Activated CD4-positive, alpha-beta memory T cell treated with anti-CD3 and anti-CD28 coated beads, Interleukin-2, amount 10 ng/mL, durations not matched to agents 7 days and 5 days (primary cell): ENCODE measurements at regions not wholly inside any gene's neighbourhood (a gene's known extent, or its start where the extent isn't known, plus 50 kb on each side); places are given as distances from the start of the nearest gene placed in this dataset.
"Not testable (repeated sequence)": the region's sequence is repeated elsewhere in the genome, so short reads cannot be mapped to it uniquely, and the experiment has no call there.

Source experiments
- CTCF ChIA-PET: fragments of 350-600 bp; sonication (Branson Sonifier 250); formaldehyde crosslinking; loops from one replicate; lab custom pipeline; 2021; ENCODE audit warnings: antibody characterized with exemption, inconsistent platforms; lab: Charles Lee
- POLR2A ChIA-PET: fragments of 350-600 bp; sonication (Branson Sonifier 250); formaldehyde crosslinking; loops from one replicate; lab custom pipeline; 2021; ENCODE audit warnings: antibody characterized with exemption; lab: Charles Lee
- DNase-seq: peaks from one replicate; pipeline ENCODE4 v3.0.0-alpha.2; 2020
- H3K27ac Mint-ChIP-seq: one replicate; pipeline ENCODE4 v1.8.0; 2021; ENCODE audit warnings: mild to moderate bottlenecking, mixed read lengths
- H3K27me3 Mint-ChIP-seq: one replicate; pipeline ENCODE4 v1.8.0; 2021; ENCODE audit warnings: mixed read lengths
- H3K36me3 Mint-ChIP-seq: one replicate; pipeline ENCODE4 v1.8.0; 2021; ENCODE audit warnings: low read depth, mixed read lengths
- H3K4me1 Mint-ChIP-seq: one replicate; pipeline ENCODE4 v1.8.0; 2021; ENCODE audit warnings: mixed read lengths
- H3K4me3 Mint-ChIP-seq: one replicate; pipeline ENCODE4 v1.8.0; 2021; ENCODE audit warnings: mild to moderate bottlenecking, mixed read lengths
- H3K9me3 Mint-ChIP-seq: one replicate; pipeline ENCODE4 v1.8.0; 2021; ENCODE audit warnings: mixed read lengths

DNA sequence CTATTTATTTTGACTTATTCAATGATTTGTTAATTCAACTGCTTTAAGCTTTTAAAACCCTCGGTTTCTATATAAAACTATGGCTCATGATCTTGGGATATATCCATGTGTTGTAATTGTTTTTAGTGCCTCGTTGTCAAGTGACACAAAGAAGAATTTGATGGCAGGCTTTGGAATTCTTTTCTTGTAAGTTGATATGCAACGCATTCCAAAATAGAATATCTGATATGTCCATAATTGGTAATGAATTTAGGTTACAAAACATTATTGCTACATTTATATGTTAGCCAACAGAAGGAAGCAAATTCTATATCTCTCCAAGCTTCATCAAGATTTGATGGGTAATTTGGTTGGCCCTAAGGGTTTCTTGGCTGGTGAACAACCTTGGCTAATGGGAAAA lies 220.4 kb upstream of the RIMS1 start:
- H3K27me3 Mint-ChIP-seq: no peaks in the 10 kb centered on the region
- no peak overlapping the region for H3K27ac Mint-ChIP-seq
- DNase-seq: no peak
- H3K4me1 Mint-ChIP-seq: no peaks in the 10 kb centered on the region
- H3K4me3 Mint-ChIP-seq: no peak overlapping the region
- no peaks in the 10 kb centered on the region for H3K9me3 Mint-ChIP-seq
- no peaks in the 10 kb centered on the region for H3K36me3 Mint-ChIP-seq
- ChIA-PET CTCF (no interaction called here), POLR2A (no interaction called here)

DNA sequence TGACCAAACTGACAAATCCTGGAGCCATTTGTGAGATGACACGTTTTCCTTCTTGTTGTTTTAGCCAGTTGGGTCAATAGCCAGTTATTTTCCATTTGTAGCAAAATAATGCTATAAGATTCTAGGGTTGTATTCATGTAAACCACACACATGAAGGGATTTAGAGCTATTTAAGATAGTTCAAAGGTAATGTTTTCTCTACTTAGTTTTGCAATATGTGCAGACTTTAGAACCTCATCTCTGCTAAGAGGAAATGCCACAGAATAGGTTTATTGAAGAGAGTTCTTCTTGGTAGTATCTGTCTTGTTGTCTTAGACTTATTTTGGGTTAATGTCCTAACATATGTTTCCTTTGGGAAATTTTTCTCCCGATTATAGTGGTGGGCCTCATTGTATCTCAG lies 213.5 kb upstream of the RIMS1 start:
- Mint-ChIP-seq H3K4me1 (no peaks in the 10 kb centered on the region), H3K4me3 (no peak overlapping the region), H3K27me3 (no peaks in the 10 kb centered on the region), H3K36me3 (no peaks in the 10 kb centered on the region), H3K9me3 (no peaks in the 10 kb centered on the region), H3K27ac (no peak overlapping the region)
- ChIA-PET POLR2A (no interaction called here), CTCF (no interaction called here)
- DNase-seq: no peak

DNA sequence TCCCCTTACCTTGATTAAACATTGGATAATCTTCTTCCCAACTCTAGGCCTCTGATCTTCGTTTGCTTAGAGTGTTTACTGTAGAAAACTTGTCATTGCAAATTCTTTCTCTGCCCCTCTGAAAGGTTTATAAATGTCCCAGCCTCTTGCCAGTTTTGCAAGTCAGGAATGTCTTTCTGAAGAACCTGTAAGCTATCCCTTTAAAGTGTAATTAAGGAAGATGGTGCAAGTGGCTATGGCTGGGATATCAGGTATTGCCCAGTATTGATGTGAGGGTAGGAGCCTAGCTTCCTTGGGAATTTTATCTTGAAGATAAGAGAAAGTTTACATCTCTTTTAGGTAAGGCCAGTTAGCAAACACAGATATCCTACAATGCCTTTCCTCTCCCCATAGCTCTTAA lies 211.0 kb upstream of the RIMS1 start:
- CTCF ChIA-PET: no interaction called here
- H3K9me3 Mint-ChIP-seq: no peaks in the 10 kb centered on the region
- no peak overlapping the region for H3K27ac Mint-ChIP-seq
- H3K4me1 Mint-ChIP-seq: no peaks in the 10 kb centered on the region
- no peaks in the 10 kb centered on the region for H3K36me3 Mint-ChIP-seq
- no peak for DNase-seq
- H3K27me3 Mint-ChIP-seq: no peaks in the 10 kb centered on the region
- POLR2A ChIA-PET: no interaction called here
- no peak overlapping the region for H3K4me3 Mint-ChIP-seq

DNA sequence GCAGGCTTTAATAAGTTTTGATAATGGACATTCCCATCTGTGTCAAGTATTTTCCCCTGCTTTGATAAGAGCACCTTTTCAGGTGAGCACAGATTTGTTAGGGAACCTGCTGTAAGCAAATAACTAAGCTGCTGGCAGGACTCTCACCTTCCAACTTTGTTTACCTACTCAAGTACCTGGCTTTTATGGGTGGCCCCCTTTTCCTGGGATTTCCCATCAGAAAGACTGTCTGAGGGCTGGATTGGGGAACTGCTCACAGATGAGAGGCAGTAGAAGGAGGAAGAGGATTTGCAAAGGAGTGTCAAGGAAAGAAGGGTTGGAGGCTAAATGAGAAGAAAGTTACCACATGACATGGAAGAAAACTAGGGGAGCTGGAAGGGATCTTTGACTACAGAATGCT lies 210.1 kb upstream of the RIMS1 start:
- no peak for DNase-seq
- no peak overlapping the region for H3K27ac Mint-ChIP-seq
- H3K4me1 Mint-ChIP-seq: no peaks in the 10 kb centered on the region
- no peaks in the 10 kb centered on the region for H3K27me3 Mint-ChIP-seq
- ChIA-PET POLR2A (no interaction called here), CTCF (no interaction called here)
- H3K9me3 Mint-ChIP-seq: no peaks in the 10 kb centered on the region
- H3K36me3 Mint-ChIP-seq: no peaks in the 10 kb centered on the region
- no peak overlapping the region for H3K4me3 Mint-ChIP-seq

DNA sequence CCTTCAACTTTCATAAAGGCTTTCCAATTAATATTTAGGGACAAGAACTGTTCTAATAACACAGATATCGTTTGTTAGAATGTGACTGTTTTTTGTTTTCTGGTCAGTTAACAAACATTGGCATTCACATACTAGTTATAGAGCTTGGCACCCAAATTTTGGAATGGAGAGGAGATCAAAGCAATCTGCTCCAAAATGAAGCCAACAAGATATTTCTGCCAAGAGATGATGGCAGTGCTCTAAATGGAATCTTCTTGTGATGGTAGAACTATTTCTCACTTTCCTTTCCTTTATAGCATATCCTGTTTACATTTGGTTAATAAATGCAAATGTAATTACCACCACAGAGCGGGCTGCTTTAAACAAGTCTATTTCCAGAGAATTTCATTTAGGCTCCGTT lies 208.3 kb upstream of the RIMS1 start:
- ChIA-PET CTCF (no interaction called here), POLR2A (no interaction called here)
- H3K4me3 Mint-ChIP-seq: no peak overlapping the region
- no peaks in the 10 kb centered on the region for H3K9me3 Mint-ChIP-seq
- no peak overlapping the region for H3K27ac Mint-ChIP-seq
- no peaks in the 10 kb centered on the region for H3K4me1 Mint-ChIP-seq
- no peaks in the 10 kb centered on the region for H3K27me3 Mint-ChIP-seq
- no peak for DNase-seq
- no peaks in the 10 kb centered on the region for H3K36me3 Mint-ChIP-seq

DNA sequence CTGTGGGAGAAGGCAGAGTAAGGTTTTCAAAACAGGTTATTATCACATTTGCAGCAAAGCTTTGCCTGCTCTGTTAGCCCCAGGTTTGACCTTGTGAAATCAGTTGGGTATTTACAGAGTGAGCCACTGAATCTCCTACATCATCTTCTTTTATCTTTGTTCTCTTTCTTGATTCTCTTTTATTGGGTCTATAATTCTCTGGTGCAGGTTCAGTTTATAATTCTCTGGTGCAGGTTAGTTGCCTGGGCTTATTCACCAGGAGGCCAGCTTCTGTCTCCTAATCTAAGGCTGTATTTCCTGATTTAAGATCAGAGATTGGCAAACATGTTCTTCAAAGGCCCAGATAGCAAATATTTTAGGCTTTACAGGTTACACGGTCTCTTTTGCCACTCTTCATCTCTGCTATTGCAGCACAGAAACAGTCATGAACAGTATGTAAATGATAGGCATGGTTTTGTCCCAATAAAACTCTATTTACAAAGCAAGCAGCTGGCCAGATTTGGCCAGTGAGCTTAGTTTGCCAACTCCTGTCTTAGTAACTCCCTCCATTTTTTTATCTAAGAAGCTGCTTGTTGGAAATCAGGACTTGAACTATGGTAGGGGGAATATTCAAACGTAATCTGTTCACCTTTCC lies 205.0 kb upstream of the RIMS1 start:
- CTCF ChIA-PET: no interaction called here
- POLR2A ChIA-PET: no interaction called here

DNA sequence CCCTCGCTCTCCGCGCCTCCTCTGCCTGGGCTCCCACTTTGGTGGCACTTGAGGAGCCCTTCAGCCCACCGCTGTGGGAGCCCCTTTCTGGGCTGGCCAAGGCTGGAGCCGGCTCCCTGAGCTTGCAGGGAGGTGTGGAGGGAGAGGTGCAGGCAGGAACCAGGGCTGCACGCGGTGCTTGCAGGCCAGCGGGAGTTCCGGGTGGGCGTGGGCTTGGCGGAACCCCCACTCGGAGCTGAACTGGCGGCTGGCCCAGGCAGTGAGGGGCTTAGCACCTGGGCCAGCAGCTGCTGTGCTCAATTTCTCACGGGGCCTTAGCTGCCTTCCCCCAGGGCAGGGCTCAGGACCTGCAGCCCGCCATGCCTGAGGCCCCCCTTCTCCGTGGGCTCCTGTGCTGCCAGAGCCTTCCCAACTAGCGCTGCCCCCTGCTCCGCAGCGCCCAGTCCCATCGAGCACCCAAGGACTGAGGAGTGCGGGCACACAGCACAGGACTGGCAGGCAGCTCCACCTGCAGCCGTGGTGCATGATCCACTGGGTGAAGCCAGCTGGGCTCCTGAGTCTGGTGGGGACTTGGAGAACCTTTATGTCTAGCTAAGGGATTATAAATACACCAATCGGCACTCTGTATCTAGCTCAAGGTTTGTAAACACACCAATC lies 200.2 kb upstream of the RIMS1 start:
- POLR2A ChIA-PET, DNase-seq, H3K36me3 Mint-ChIP-seq, H3K27me3 Mint-ChIP-seq, H3K4me1 Mint-ChIP-seq, H3K4me3 Mint-ChIP-seq, CTCF ChIA-PET, H3K9me3 Mint-ChIP-seq, H3K27ac Mint-ChIP-seq: not testable (repeated sequence)

More for the DNA sequence above, 205.0 kb upstream of the RIMS1 start:
- Mint-ChIP-seq H3K27me3 (no peaks in the 10 kb centered on the region), H3K4me1 (no peaks in the 10 kb centered on the region), H3K27ac (no peak overlapping the region), H3K36me3 (no peaks in the 10 kb centered on the region), H3K9me3 (no peaks in the 10 kb centered on the region), H3K4me3 (no peak overlapping the region)
- no peak for DNase-seq

DNA sequence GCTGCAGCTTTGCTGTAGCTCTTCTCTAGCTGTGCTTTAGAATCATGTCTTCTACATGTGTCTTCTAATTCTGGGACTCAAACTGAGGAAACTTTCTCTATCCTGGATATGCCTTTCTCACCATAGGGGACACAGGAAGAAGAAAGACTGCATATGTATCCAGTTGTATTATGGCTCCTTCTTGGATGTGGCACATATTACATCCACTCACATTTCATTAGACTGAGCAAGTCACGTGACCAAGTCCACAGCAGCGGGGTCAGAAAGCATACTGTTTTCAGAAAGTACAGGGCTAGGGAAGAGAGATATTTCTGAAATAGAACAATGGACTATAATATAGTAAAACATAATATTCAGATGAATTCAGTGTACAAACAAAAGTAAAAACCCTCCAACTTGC lies 187.6 kb upstream of the RIMS1 start:
- Mint-ChIP-seq H3K27ac (no peak overlapping the region), H3K9me3 (no peaks in the 10 kb centered on the region), H3K27me3 (no peaks in the 10 kb centered on the region), H3K4me3 (no peak overlapping the region), H3K4me1 (no peaks in the 10 kb centered on the region), H3K36me3 (no peaks in the 10 kb centered on the region)
- ChIA-PET CTCF (no interaction called here), POLR2A (no interaction called here)
- no peak for DNase-seq

DNA sequence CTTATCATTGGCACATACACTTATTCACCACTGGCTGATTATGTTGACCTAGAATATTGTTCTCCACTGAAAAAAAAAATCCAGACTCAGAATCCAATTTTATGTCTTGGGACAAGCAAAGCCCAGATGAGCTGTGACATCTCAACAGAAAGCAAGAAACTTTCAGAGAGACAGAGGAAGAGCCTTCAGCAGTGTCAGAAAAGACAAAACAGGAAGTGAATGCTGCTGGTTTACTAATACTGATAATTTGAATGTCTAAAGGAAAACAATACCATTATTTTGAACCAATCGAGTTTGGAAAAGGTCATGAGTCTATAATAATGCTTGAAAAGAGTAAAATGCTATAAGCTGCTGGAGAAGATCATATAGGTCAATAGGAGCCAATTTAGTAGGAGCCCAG lies 179.8 kb upstream of the RIMS1 start:
- ChIA-PET POLR2A (no interaction called here), CTCF (no interaction called here)
- Mint-ChIP-seq H3K36me3 (no peaks in the 10 kb centered on the region), H3K27me3 (no peaks in the 10 kb centered on the region), H3K4me1 (no peaks in the 10 kb centered on the region), H3K27ac (no peak overlapping the region), H3K4me3 (no peak overlapping the region), H3K9me3 (no peaks in the 10 kb centered on the region)
- no peak for DNase-seq

DNA sequence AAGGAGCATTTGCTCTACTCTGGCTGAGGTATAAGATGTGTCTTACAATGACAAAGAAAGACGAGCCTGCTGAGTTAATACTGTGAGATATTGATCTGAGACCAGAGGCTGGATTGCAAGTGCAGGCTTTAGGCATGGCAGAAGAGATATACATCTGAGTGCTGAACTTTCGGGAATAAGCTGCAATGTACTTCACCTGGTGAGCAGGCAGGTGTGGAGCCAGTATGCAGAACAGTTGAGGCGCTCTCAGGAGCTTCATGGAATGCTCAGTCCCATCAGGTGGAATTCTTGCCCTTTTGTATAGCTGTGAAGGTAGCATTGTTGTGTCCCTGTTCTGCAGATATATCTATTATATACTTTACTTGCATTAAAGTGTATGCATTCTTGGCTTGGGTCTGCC lies 179.3 kb upstream of the RIMS1 start:
- Mint-ChIP-seq H3K4me1 (no peaks in the 10 kb centered on the region), H3K36me3 (no peaks in the 10 kb centered on the region), H3K27me3 (no peaks in the 10 kb centered on the region), H3K9me3 (no peaks in the 10 kb centered on the region), H3K27ac (no peak overlapping the region), H3K4me3 (no peak overlapping the region)
- POLR2A ChIA-PET: no interaction called here
- DNase-seq: no peak
- CTCF ChIA-PET: no interaction called here

DNA sequence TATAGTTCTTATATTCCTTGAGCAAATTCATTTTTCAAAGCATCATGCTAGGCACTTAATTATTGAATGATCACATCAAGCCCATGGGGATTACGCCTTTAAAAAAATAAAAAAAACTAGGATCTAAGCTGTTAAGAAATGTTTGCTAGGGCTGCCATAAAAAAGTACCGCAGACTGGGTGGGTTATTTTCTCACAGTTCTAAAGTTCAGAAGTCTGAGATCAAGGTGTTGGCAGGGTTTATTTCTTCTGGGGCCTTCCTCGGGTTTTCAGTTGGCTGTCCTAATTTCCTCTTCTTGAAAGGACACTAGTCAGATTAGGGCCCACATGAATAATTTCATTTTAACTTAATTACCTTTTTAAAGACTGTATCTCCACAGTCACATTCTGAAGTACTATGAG lies 165.6 kb upstream of the RIMS1 start:
- H3K9me3 Mint-ChIP-seq: no peaks in the 10 kb centered on the region
- H3K36me3 Mint-ChIP-seq: no peaks in the 10 kb centered on the region
- H3K4me1 Mint-ChIP-seq: no peaks in the 10 kb centered on the region
- no peaks in the 10 kb centered on the region for H3K27me3 Mint-ChIP-seq
- DNase-seq: no peak
- H3K27ac Mint-ChIP-seq: no peak overlapping the region
- ChIA-PET POLR2A (no interaction called here), CTCF (no interaction called here)
- H3K4me3 Mint-ChIP-seq: no peak overlapping the region

DNA sequence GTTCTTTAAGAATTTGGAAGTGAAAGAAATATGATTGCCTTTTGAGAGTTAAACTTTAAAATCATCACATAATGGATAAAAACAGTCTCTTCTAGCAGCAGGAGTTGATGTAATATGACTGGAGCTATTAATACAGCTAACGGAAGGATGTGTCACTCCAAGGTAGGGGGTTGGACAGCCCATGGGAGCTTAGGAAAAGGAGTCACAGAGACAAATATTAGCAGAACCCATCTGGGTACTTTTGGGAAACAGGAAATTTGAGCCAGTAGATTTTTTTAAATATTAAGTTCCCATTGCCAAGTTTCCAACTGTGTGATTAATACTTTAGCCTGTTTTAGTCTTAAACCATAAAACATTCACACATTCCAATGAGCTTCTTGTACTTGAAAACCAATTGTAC lies 164.7 kb upstream of the RIMS1 start:
- H3K27me3 Mint-ChIP-seq: no peaks in the 10 kb centered on the region
- POLR2A ChIA-PET: no interaction called here
- no peaks in the 10 kb centered on the region for H3K36me3 Mint-ChIP-seq
- H3K4me3 Mint-ChIP-seq: no peak overlapping the region
- no peak for DNase-seq
- CTCF ChIA-PET: no interaction called here
- no peaks in the 10 kb centered on the region for H3K9me3 Mint-ChIP-seq
- H3K27ac Mint-ChIP-seq: no peak overlapping the region
- no peaks in the 10 kb centered on the region for H3K4me1 Mint-ChIP-seq

DNA sequence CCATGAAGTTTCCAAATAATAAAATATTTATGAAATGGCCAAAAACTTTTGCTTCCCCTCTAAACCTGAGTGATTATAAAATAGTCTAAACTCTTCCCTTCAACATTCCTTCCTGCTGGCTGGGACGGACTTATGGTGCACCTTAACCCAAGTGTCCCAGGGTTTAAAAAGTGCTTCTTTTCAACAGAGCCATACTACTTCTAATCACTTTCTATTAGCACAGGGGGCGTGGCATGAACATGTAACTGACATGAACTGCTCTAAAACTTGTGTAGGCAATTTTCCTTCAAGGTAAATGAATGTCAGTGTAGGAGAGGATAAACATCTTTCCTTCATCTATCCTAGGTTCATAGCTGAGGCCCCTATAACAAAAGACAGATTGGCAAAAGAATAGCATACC lies 163.6 kb upstream of the RIMS1 start:
- ChIA-PET CTCF (no interaction called here), POLR2A (no interaction called here)
- Mint-ChIP-seq H3K9me3 (no peaks in the 10 kb centered on the region), H3K27me3 (no peaks in the 10 kb centered on the region), H3K36me3 (no peaks in the 10 kb centered on the region), H3K4me1 (no peaks in the 10 kb centered on the region), H3K4me3 (no peak overlapping the region), H3K27ac (no peak overlapping the region)
- DNase-seq: no peak

DNA sequence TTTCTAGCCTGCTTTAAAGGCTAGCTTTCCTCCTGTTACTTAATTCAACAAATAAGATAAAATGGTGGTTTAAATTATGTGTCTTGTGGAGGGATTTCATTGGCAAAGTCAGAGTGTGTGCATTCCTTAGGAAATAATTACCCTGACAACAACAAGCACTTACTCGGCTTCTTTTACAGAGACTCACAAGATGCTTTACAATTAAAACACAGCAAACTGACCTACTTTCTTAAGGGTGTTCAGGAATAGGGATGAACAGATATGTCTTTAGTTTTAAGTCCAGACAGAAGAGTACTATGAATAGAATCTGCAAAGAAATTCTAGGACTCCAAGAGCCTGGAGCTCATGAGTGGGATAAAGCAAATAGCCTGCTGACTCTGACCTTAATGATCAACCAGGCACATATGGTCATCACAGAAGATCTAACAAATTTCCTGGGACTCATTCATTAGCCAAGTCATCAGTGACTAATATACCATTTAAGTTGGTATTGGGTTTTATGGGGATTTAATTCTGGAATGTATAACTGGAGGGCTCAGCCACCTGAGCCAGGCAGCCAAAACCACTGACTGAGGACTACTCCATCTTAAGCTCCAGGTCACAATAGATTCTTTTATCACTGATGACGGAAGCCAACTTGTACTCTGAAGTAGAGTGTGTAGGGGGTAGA lies 161.8 kb upstream of the RIMS1 start:
- H3K4me3 Mint-ChIP-seq: no peak overlapping the region
- no peaks in the 10 kb centered on the region for H3K4me1 Mint-ChIP-seq
- ChIA-PET CTCF (no interaction called here), POLR2A (no interaction called here)
- H3K36me3 Mint-ChIP-seq: no peaks in the 10 kb centered on the region
- no peaks in the 10 kb centered on the region for H3K9me3 Mint-ChIP-seq
- no peak overlapping the region for H3K27ac Mint-ChIP-seq
- DNase-seq: no peak
- no peaks in the 10 kb centered on the region for H3K27me3 Mint-ChIP-seq
